OCI-M2 (cell line): ENCODE measurements at regions not wholly inside any gene's neighbourhood (a gene's known extent, or its start where the extent isn't known, plus 50 kb on each side); places are given as distances from the start of the nearest gene placed in this dataset.
"Not testable (repeated sequence)": the region's sequence is repeated elsewhere in the genome, so short reads cannot be mapped to it uniquely, and the experiment has no call there.

Experiments used
- DNase-seq: peaks from one replicate; lab custom pipeline; 2025; ENCODE audit not compliant: unreplicated experiment; lab: John Stamatoyannopoulos, UW

- no peak for DNase-seq
These were observed 821.4 kb downstream of the RNF144A start for GRCh38 chr2:7738596-7738995.

- no peak for DNase-seq
These were observed 822.9 kb downstream of the RNF144A start for GRCh38 chr2:7740114-7740513.

GRCh38 chr2:7742301-7742700 lies 825.1 kb downstream of the RNF144A start:
- no peak for DNase-seq

GRCh38 chr2:7744827-7745226 lies 827.6 kb downstream of the RNF144A start:
- no peak for DNase-seq

GRCh38 chr2:7745369-7745768 lies 828.2 kb downstream of the RNF144A start:
- DNase-seq: no peak

- no peak for DNase-seq
These were observed 831.7 kb downstream of the RNF144A start for GRCh38 chr2:7748717-7749415.

GRCh38 chr2:7749895-7750559 lies 832.8 kb downstream of the RNF144A start:
- no peak for DNase-seq

GRCh38 chr2:7752291-7752690 lies 835.1 kb downstream of the RNF144A start:
- DNase-seq: no peak

- no peak for DNase-seq
These were observed 836.6 kb downstream of the RNF144A start for GRCh38 chr2:7753777-7754176.

GRCh38 chr2:7755879-7756278 lies 838.7 kb downstream of the RNF144A start:
- no peak for DNase-seq

GRCh38 chr2:7758073-7758759 lies 841.0 kb downstream of the RNF144A start:
- no peak for DNase-seq

- no peak for DNase-seq
These were observed 842.7 kb downstream of the RNF144A start for GRCh38 chr2:7759898-7760297.

- DNase-seq: not testable (repeated sequence)
These were observed 846.2 kb downstream of the RNF144A start for GRCh38 chr2:7763418-7763817.

- no peak for DNase-seq
These were observed 848.0 kb downstream of the RNF144A start for GRCh38 chr2:7765236-7765635.

GRCh38 chr2:7766088-7766722 lies 849.0 kb downstream of the RNF144A start:
- no peak for DNase-seq

- DNase-seq: no peak
These were observed 849.9 kb downstream of the RNF144A start for GRCh38 chr2:7766978-7767565.

- no peak for DNase-seq
These were observed 850.7 kb downstream of the RNF144A start for GRCh38 chr2:7767902-7768301.

GRCh38 chr2:7771781-7772180 lies 854.6 kb downstream of the RNF144A start:
- DNase-seq: no peak

- DNase-seq: no peak
These were observed 856.4 kb downstream of the RNF144A start for GRCh38 chr2:7773362-7774360.

- DNase-seq: no peak
These were observed 857.3 kb downstream of the RNF144A start for GRCh38 chr2:7774481-7774880.
